Breast epithelium (tissue), 3 donors: ENCODE measurements at regions not wholly inside any gene's neighbourhood (a gene's known extent, or its start where the extent isn't known, plus 50 kb on each side); places are given as distances from the start of the nearest gene placed in this dataset.

Experiments used
- CTCF ChIP-seq, 3 donors: fragments of 450-650 bp; IDR thresholded peaks; one replicate each; pipeline ENCODE4 v1.5.1; 2016 to 2017; ENCODE audit warnings: antibody characterized with exemption in 3 of 3, mild to moderate bottlenecking in 3 of 3, moderate library complexity in 3 of 3
- POLR2A ChIP-seq: fragments of 450-650 bp; IDR thresholded peaks from one replicate; pipeline ENCODE4 v1.6.1; 2016; ENCODE audit warnings: antibody characterized with exemption, mild to moderate bottlenecking, moderate library complexity

DNA sequence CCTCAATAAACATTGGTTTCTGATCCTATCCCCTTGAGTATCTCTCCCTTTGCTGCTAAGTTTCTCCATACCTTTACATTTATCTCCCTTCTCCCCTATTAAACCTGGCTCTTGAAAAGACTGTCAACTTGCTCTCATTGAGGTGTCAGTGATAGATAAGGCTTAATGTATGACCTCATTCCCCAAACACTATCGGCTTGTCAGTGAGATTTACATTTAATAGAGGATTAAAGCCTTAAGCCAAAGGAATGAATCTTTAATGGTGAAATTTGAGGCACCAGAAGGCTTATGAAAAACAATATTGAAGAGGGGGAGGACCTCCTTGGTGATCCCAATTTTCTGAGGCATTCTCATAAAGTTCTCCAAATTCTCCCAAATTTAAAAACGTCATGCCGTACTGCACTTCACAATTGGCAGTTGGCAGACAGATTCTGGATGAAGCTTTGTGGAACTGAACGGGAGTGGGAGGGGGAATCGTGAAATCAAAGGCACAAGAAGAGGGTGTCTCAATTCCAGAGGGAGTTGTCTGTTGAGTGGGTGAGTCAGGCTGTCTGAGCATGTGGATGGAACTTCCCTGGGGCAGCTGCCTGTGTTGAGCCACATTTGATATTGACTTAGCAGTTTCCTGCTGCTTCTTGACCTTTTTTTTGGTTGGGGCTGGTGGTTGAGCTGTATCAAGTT is 478.8 kb downstream of the NPIPA7 start:
- no peak for TF ChIP-seq CTCF (IDR thresholded peaks at IDR 0.05)
- TF ChIP-seq POLR2A = no peak
